H9 (cell line): ENCODE measurements at regions not wholly inside any gene's neighbourhood (a gene's known extent, or its start where the extent isn't known, plus 50 kb on each side); places are given as distances from the start of the nearest gene placed in this dataset.

ENCODE experiments used
- DNase-seq: peaks from one replicate; pipeline ENCODE4 v3.0.0-alpha.2; 2017
- H2AFZ ChIP-seq: one replicate; pipeline ENCODE4 v1.6.1; 2013; ENCODE audit warnings: mild to moderate bottlenecking, low read length, control low read depth, moderate library complexity
- H2AK5ac ChIP-seq: 2 replicates; pipeline ENCODE4 v1.6.1; 2013; ENCODE audit warnings: low read length, control low read depth, mixed read lengths; ENCODE audit not compliant: insufficient read length
- H2BK120ac ChIP-seq: one replicate; pipeline ENCODE4 v1.6.1; 2013; ENCODE audit warnings: low read depth, mild to moderate bottlenecking, low read length, control low read depth, inconsistent platforms; ENCODE audit not compliant: poor library complexity, severe bottlenecking
- H2BK12ac ChIP-seq: 2 replicates; pipeline ENCODE4 v1.6.1; 2013; ENCODE audit warnings: low read length, control low read depth, mixed read lengths, low read depth; ENCODE audit not compliant: insufficient read length
- H2BK15ac ChIP-seq: 2 replicates; pipeline ENCODE4 v1.6.1; 2013; ENCODE audit warnings: low read depth, low read length, control low read depth
- H2BK20ac ChIP-seq: one replicate; pipeline ENCODE4 v1.6.1; 2013; ENCODE audit warnings: low read depth, mild to moderate bottlenecking, low read length, control low read depth, inconsistent platforms; ENCODE audit not compliant: poor library complexity, severe bottlenecking
- H2BK5ac ChIP-seq: 2 replicates; pipeline ENCODE4 v1.6.1; 2013; ENCODE audit warnings: low read length, control low read depth, mixed read lengths; ENCODE audit not compliant: insufficient read length
- H3K14ac ChIP-seq: 2 replicates; pipeline ENCODE4 v1.6.1; 2013; ENCODE audit warnings: low read length, control low read depth; ENCODE audit not compliant: insufficient read depth
- H3K18ac ChIP-seq: 2 replicates; pipeline ENCODE4 v1.6.1; 2013; ENCODE audit warnings: low read depth, mild to moderate bottlenecking, mixed read lengths, low read length, control low read depth; ENCODE audit not compliant: insufficient read length
- H3K23ac ChIP-seq: 2 replicates; pipeline ENCODE4 v1.6.1; 2013; ENCODE audit warnings: low read length, control low read depth, mixed read lengths, low read depth; ENCODE audit not compliant: insufficient read length
- H3K23me2 ChIP-seq: 2 replicates; pipeline ENCODE4 v1.6.1; 2013; ENCODE audit warnings: low read depth, mild to moderate bottlenecking, mixed read lengths, low read length, control low read depth; ENCODE audit not compliant: insufficient read length, poor library complexity, severe bottlenecking
- H3K27ac ChIP-seq: 2 replicates; pipeline ENCODE4 v1.5.1; 2013; ENCODE audit warnings: low read length, control low read depth, mixed read lengths, low read depth; ENCODE audit not compliant: insufficient read length
- H3K27me3 ChIP-seq: 2 replicates; pipeline ENCODE4 v1.6.1; 2013; ENCODE audit warnings: low read length, control low read depth, inconsistent platforms; ENCODE audit not compliant: insufficient read depth
- H3K4ac ChIP-seq: 2 replicates; pipeline ENCODE4 v1.6.1; 2013; ENCODE audit warnings: low read depth, mild to moderate bottlenecking, control low read depth, inconsistent platforms, low read length, moderate library complexity
- H3K4me1 ChIP-seq: 2 replicates; pipeline ENCODE4 v1.6.1; 2013; ENCODE audit warnings: low read length, control low read depth, inconsistent platforms; ENCODE audit not compliant: insufficient read depth
- H3K4me2 ChIP-seq: 2 replicates; pipeline ENCODE4 v1.6.1; 2013; ENCODE audit warnings: low read length, control low read depth, mixed read lengths; ENCODE audit not compliant: insufficient read length, insufficient read depth
- H3K56ac ChIP-seq: 2 replicates; pipeline ENCODE4 v1.6.1; 2013; ENCODE audit warnings: low read depth, mild to moderate bottlenecking, mixed read lengths, low read length, control low read depth; ENCODE audit not compliant: insufficient read length
- H3K79me1 ChIP-seq: 2 replicates; pipeline ENCODE4 v1.6.1; 2013; ENCODE audit warnings: low read depth, mild to moderate bottlenecking, moderate library complexity, low read length, control low read depth, inconsistent platforms; ENCODE audit not compliant: insufficient read depth, poor library complexity, severe bottlenecking
- H3K79me2 ChIP-seq: 2 replicates; pipeline ENCODE4 v1.6.1; 2013; ENCODE audit warnings: low read length, control low read depth, inconsistent platforms; ENCODE audit not compliant: insufficient read depth
- H3K9ac ChIP-seq: 2 replicates; pipeline ENCODE4 v1.6.1; 2013; ENCODE audit warnings: low read length, control low read depth, mixed read lengths; ENCODE audit not compliant: insufficient read length; ENCODE audit errors: extremely low read depth
- H3K9me3 ChIP-seq: one replicate; pipeline ENCODE4 v1.6.1; 2013; ENCODE audit warnings: low read depth, low read length, inconsistent platforms; ENCODE audit not compliant: control insufficient read depth
- H3T11ph ChIP-seq: one replicate; pipeline ENCODE4 v1.6.1; 2013; ENCODE audit warnings: mild to moderate bottlenecking, low read length, control low read depth, inconsistent platforms
- H4K20me1 ChIP-seq: one replicate; pipeline ENCODE4 v1.6.1; 2013; ENCODE audit not compliant: control insufficient read depth, insufficient read length, insufficient read depth
- H4K5ac ChIP-seq: 2 replicates; pipeline ENCODE4 v1.6.1; 2013; ENCODE audit warnings: low read depth, mild to moderate bottlenecking, mixed read lengths, low read length, control low read depth; ENCODE audit not compliant: insufficient read length
- H4K8ac ChIP-seq: replicated peaks from 2 replicates; pipeline ENCODE4 v1.6.1; 2013; ENCODE audit warnings: low read length, control low read depth, mixed read lengths, low read depth; ENCODE audit not compliant: insufficient read length
- H4K91ac ChIP-seq: 2 replicates; pipeline ENCODE4 v1.6.1; 2013; ENCODE audit warnings: low read depth, mild to moderate bottlenecking, moderate library complexity, mixed read lengths, low read length, control low read depth; ENCODE audit not compliant: insufficient read length
- H3K27ac Mint-ChIP-seq, 3 experiments: 2 replicates in 2 of 3; 3 replicates in 1 of 3; pipeline ENCODE4 v1.8.0; 2020 to 2021; ENCODE audit warnings: mixed read lengths in 3 of 3, mild to moderate bottlenecking in 1 of 3, moderate library complexity in 1 of 3
- H3K27me3 Mint-ChIP-seq: 2 replicates; pipeline ENCODE4 v1.8.0; 2021; ENCODE audit warnings: low read depth, mild to moderate bottlenecking, moderate library complexity, mixed read lengths
- H3K36me3 Mint-ChIP-seq, 3 experiments: 2 replicates in 2 of 3; 3 replicates in 1 of 3; pipeline ENCODE4 v1.8.0; 2020 to 2021; ENCODE audit warnings: low read depth in 3 of 3, mixed read lengths in 3 of 3; ENCODE audit not compliant: insufficient read depth in 1 of 3
- H3K4me1 Mint-ChIP-seq, 2 experiments: 2 replicates each; pipeline ENCODE4 v1.8.0; 2020; ENCODE audit warnings: mixed read lengths in 2 of 2
- H3K4me3 Mint-ChIP-seq, 2 experiments: 2 replicates in 1 of 2; 3 replicates in 1 of 2; pipeline ENCODE4 v1.8.0; 2020 to 2021; ENCODE audit warnings: mild to moderate bottlenecking in 2 of 2, mixed read lengths in 2 of 2, moderate library complexity in 1 of 2
- H3K9me3 Mint-ChIP-seq, 2 experiments: 2 replicates in 1 of 2; 3 replicates in 1 of 2; pipeline ENCODE4 v1.8.0; 2020; ENCODE audit warnings: mild to moderate bottlenecking in 2 of 2, mixed read lengths in 2 of 2, moderate library complexity in 1 of 2
- CTCF ChIP-seq: fragments of 200-600 bp; sonication (generic); conservative IDR thresholded peaks from 3 replicates; pipeline ENCODE4 v1.8.0; 2021; ENCODE audit warnings: antibody characterized with exemption, mild to moderate bottlenecking
- WGBS: extraction: QIAGEN DNeasy Blood & Tissue Kit; methylation state at CpG from one replicate; pipeline ENCODE4 v1.1.7; 2013; ENCODE audit warnings: missing lambda C conversion rate, low lambda C conversion rate, mixed read lengths; ENCODE audit not compliant: insufficient read length; ENCODE audit errors: extremely low coverage; 5-methylcytosine and 5-hydroxymethylcytosine counted together

GRCh38 chr3:1468145-1468544 is 375.3 kb downstream of the CNTN6 start:
- Histone ChIP-seq H3K23ac (no peak overlapping the region), H4K8ac (no peak overlapping the region), H2AK5ac (no peak overlapping the region), H3K18ac (no peak overlapping the region), H4K91ac (no peak overlapping the region), H3K4ac (no peak overlapping the region), H3K9me3 (no peaks in the 10 kb centered on the region), H3K4me2 (no peak overlapping the region), H3T11ph (no peak overlapping the region), H2BK5ac (no peak overlapping the region), H4K20me1 (no peaks in the 10 kb centered on the region), H2BK120ac (no peak overlapping the region), H3K4me1 (no peaks in the 10 kb centered on the region), H3K14ac (no peak overlapping the region), H3K27ac (no peak overlapping the region), H3K56ac (no peak overlapping the region), H2BK15ac (no peak overlapping the region), H4K5ac (no peak overlapping the region), H2BK12ac (no peak overlapping the region), H3K27me3 (no peaks in the 10 kb centered on the region), H2BK20ac (no peak overlapping the region), H2AFZ (no peak overlapping the region), H3K79me1 (no peaks in the 10 kb centered on the region), H3K79me2 (no peaks in the 10 kb centered on the region), H3K23me2 (no peaks in the 10 kb centered on the region), H3K9ac (no peak overlapping the region)
- no peak for TF ChIP-seq CTCF
- no peak overlapping the region for H3K4me3 Mint-ChIP-seq
- peaks cover 2 to 3% of the 10 kb centered on the region in 2 experiments; a peak in 2 of 5 replicates for H3K9me3 Mint-ChIP-seq
- DNase-seq: no peak
- 0 out of 4 replicates have a peak, but pooled peaks cover 0 to 1% of the 10 kb centered on the region in 2 experiments for H3K4me1 Mint-ChIP-seq
- no CpG with 5 or more reads among the region's 4 CpGs for WGBS
- H3K27ac Mint-ChIP-seq: no peak overlapping the region
- no peaks in the 10 kb centered on the region for H3K27me3 Mint-ChIP-seq
- no peaks in the 10 kb centered on the region; a peak in 1 of 7 replicates for H3K36me3 Mint-ChIP-seq
